Stomach (tissue), 4 donors: ENCODE measurements at regions not wholly inside any gene's neighbourhood (a gene's known extent, or its start where the extent isn't known, plus 50 kb on each side); places are given as distances from the start of the nearest gene placed in this dataset.

Experiments
- CTCF ChIP-seq, 7 experiments: fragments of 450-650 bp in 4 of 7; fragments of 200-600 bp in 3 of 7; sonication (generic) in 3 of 7; IDR thresholded peaks; one replicate each; pipeline ENCODE4 v1.5.1; 2016 to 2019; ENCODE audit warnings: antibody characterized with exemption in 7 of 7, control low read depth in 2 of 7, mild to moderate bottlenecking in 1 of 7
- POLR2A ChIP-seq, 4 donors: fragments of 450-650 bp; IDR thresholded peaks; one replicate each; pipeline ENCODE4 v1.6.1; 2016; ENCODE audit warnings: antibody characterized with exemption in 4 of 4, control low read depth in 2 of 4, mild to moderate bottlenecking in 1 of 4, moderate library complexity in 1 of 4
- POLR2AphosphoS5 ChIP-seq, 3 donors: sonication (generic); formaldehyde crosslinking; IDR thresholded peaks; one replicate each; pipeline ENCODE4 v1.6.1; 2016; ENCODE audit warnings: antibody characterized with exemption in 3 of 3

GRCh38 chr3:67171841-67172240 lies 173.7 kb downstream of the KBTBD8 start:
- TF ChIP-seq CTCF (IDR thresholded peaks at IDR 0.05) = no peak
- no peak for TF ChIP-seq POLR2AphosphoS5 (IDR thresholded peaks at IDR 0.05)
- TF ChIP-seq POLR2A (IDR thresholded peaks at IDR 0.05) = no peak
